Parathyroid adenoma (tissue), 2 donors: ENCODE measurements at regions not wholly inside any gene's neighbourhood (a gene's known extent, or its start where the extent isn't known, plus 50 kb on each side); places are given as distances from the start of the nearest gene placed in this dataset.
"Not testable (repeated sequence)": the region's sequence is repeated elsewhere in the genome, so short reads cannot be mapped to it uniquely, and the experiment has no call there.

Experiments
- H2AFZ ChIP-seq: fragments of 300-600 bp; sonication (generic); one replicate; pipeline ENCODE4 v1.7.0; 2017; ENCODE audit warnings: antibody characterized with exemption, mild to moderate bottlenecking
- H3K27ac ChIP-seq: fragments of 300-600 bp; sonication (generic); one replicate; pipeline ENCODE4 v1.7.0; 2017
- H3K27me3 ChIP-seq: fragments of 300-600 bp; sonication (generic); one replicate; pipeline ENCODE4 v1.7.0; 2017; ENCODE audit warnings: low read length; ENCODE audit not compliant: control insufficient read depth, insufficient read depth
- H3K36me3 ChIP-seq: fragments of 300-600 bp; sonication (generic); one replicate; pipeline ENCODE4 v1.7.0; 2017; ENCODE audit warnings: low read length; ENCODE audit not compliant: control insufficient read depth, insufficient read depth
- H3K4me1 ChIP-seq: fragments of 300-600 bp; sonication (generic); one replicate; pipeline ENCODE4 v1.7.0; 2017; ENCODE audit warnings: control low read depth
- H3K4me2 ChIP-seq: fragments of 300-600 bp; sonication (generic); one replicate; pipeline ENCODE4 v1.7.0; 2017; ENCODE audit warnings: low read length
- H3K4me3 ChIP-seq: fragments of 300-600 bp; sonication (generic); one replicate; pipeline ENCODE4 v1.7.0; 2017; ENCODE audit warnings: low read depth, low read length
- H3K79me2 ChIP-seq: fragments of 300-600 bp; sonication (generic); one replicate; pipeline ENCODE4 v1.7.0; 2017; ENCODE audit warnings: control low read depth
- H3K9ac ChIP-seq: fragments of 300-600 bp; sonication (generic); one replicate; pipeline ENCODE4 v1.7.0; 2017; ENCODE audit warnings: mild to moderate bottlenecking
- H3K9me3 ChIP-seq: fragments of 300-600 bp; sonication (generic); one replicate; pipeline ENCODE4 v1.7.0; 2017; ENCODE audit warnings: low read length; ENCODE audit not compliant: control insufficient read depth
- CTCF ChIP-seq: fragments of 300-600 bp; sonication (generic); IDR thresholded peaks from one replicate; pipeline ENCODE4 v1.7.0; 2017; ENCODE audit warnings: antibody characterized with exemption, mild to moderate bottlenecking
- donor health status: primary hyperparathyroidism.

GRCh38 chr18:30446605-30447004 is 595.9 kb downstream of the DSC3 start:
- H3K4me3 ChIP-seq: no peak overlapping the region
- no peak overlapping the region for H2AFZ ChIP-seq
- no peak for TF ChIP-seq CTCF
- H3K79me2 ChIP-seq: no peaks in the 10 kb centered on the region
- H3K9me3 ChIP-seq: no peaks in the 10 kb centered on the region
- no peaks in the 10 kb centered on the region for H3K4me1 ChIP-seq
- H3K27ac ChIP-seq: no peak overlapping the region
- H3K9ac ChIP-seq: no peak overlapping the region
- H3K4me2 ChIP-seq: no peak overlapping the region
- no peaks in the 10 kb centered on the region for H3K27me3 ChIP-seq
- no peaks in the 10 kb centered on the region for H3K36me3 ChIP-seq

GRCh38 chr18:30444544-30444943 is 598.0 kb downstream of the DSC3 start:
- no peaks in the 10 kb centered on the region for H3K4me1 ChIP-seq
- H3K4me3 ChIP-seq: no peak overlapping the region
- H3K4me2 ChIP-seq: no peak overlapping the region
- no peak overlapping the region for H3K9ac ChIP-seq
- H3K36me3 ChIP-seq: no peaks in the 10 kb centered on the region
- no peaks in the 10 kb centered on the region for H3K27me3 ChIP-seq
- no peak overlapping the region for H3K27ac ChIP-seq
- TF ChIP-seq CTCF: no peak
- no peaks in the 10 kb centered on the region for H3K9me3 ChIP-seq
- no peak overlapping the region for H2AFZ ChIP-seq
- H3K79me2 ChIP-seq: no peaks in the 10 kb centered on the region

- Histone ChIP-seq H3K27ac (no peak overlapping the region), H3K36me3 (no peaks in the 10 kb centered on the region), H3K27me3 (no peaks in the 10 kb centered on the region), H3K79me2 (no peaks in the 10 kb centered on the region), H3K4me3 (no peak overlapping the region), H3K4me2 (no peak overlapping the region), H3K9me3 (no peaks in the 10 kb centered on the region), H3K4me1 (no peaks in the 10 kb centered on the region), H3K9ac (no peak overlapping the region), H2AFZ (no peak overlapping the region)
- no peak for TF ChIP-seq CTCF
Observed at GRCh38 chr18:30440351-30440750, 602.2 kb downstream of the DSC3 start.

GRCh38 chr18:30439174-30439573 is 603.4 kb downstream of the DSC3 start:
- Histone ChIP-seq H3K4me2 (no peak overlapping the region), H3K9me3 (no peaks in the 10 kb centered on the region), H3K79me2 (no peaks in the 10 kb centered on the region), H3K4me3 (no peak overlapping the region), H3K4me1 (no peaks in the 10 kb centered on the region), H3K9ac (no peak overlapping the region), H2AFZ (no peak overlapping the region), H3K36me3 (no peaks in the 10 kb centered on the region), H3K27ac (no peak overlapping the region), H3K27me3 (no peaks in the 10 kb centered on the region)
- TF ChIP-seq CTCF: no peak

GRCh38 chr18:30432349-30432748 is 610.2 kb downstream of the DSC3 start:
- no peak overlapping the region for H3K4me3 ChIP-seq
- H3K9ac ChIP-seq: no peak overlapping the region
- no peaks in the 10 kb centered on the region for H3K9me3 ChIP-seq
- H3K27me3 ChIP-seq: no peaks in the 10 kb centered on the region
- no peak overlapping the region for H2AFZ ChIP-seq
- no peak overlapping the region for H3K27ac ChIP-seq
- no peaks in the 10 kb centered on the region for H3K4me1 ChIP-seq
- H3K4me2 ChIP-seq: no peak overlapping the region
- H3K79me2 ChIP-seq: no peaks in the 10 kb centered on the region
- H3K36me3 ChIP-seq: no peaks in the 10 kb centered on the region
- TF ChIP-seq CTCF: no peak

- H3K4me3 ChIP-seq, H3K9ac ChIP-seq, H3K9me3 ChIP-seq, H3K27me3 ChIP-seq, H3K4me2 ChIP-seq, H3K36me3 ChIP-seq, H3K4me1 ChIP-seq, H3K27ac ChIP-seq, H2AFZ ChIP-seq, H3K79me2 ChIP-seq: not testable (repeated sequence)
Observed at GRCh38 chr18:30419399-30419798, 623.1 kb downstream of the DSC3 start.
